ENCODE measurements at regions not wholly inside any gene's neighbourhood (a gene's known extent, or its start where the extent isn't known, plus 50 kb on each side); places are given as distances from the start of the nearest gene placed in this dataset.

DNA sequence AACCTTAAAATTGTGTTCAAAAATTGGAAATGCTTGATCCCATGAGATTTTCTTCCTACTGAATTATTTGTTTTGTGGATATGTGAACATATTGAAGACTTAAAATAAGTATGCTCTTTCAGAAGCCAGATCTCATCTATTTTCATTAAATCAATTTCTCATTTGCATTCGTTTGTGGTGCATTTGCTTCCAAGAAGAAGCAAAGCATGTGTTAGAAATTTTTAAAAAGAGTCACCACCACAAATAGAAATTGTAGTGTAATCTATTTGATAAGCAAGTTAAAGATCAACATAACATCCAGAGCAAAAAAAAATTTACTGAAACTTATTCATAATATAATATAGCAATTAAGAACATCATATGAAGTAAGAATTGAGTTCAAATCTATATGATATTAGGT lies 300.9 kb upstream of the SYT4 start:
- DNase-seq, result no peak

DNA sequence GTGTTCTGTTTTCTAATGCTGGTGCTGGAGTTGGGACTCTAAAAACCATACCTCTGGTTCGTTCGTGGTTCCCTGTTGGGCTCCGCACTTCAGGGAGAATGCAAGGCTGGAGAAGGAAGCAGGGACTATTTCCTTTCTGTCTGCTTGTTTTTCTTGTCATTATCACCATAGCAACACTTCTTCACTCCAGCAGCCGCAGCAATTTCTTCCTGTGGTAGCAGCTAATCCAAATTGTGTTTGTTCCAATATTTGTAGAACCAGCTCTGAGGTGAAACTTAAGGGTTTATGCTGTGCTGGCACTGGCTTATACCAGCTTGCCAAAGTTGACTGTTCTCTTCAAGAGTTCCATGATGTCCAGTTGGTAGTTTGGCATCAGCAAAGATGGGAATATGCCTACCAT lies 301.4 kb upstream of the SYT4 start:
- DNase-seq, result no peak

DNA sequence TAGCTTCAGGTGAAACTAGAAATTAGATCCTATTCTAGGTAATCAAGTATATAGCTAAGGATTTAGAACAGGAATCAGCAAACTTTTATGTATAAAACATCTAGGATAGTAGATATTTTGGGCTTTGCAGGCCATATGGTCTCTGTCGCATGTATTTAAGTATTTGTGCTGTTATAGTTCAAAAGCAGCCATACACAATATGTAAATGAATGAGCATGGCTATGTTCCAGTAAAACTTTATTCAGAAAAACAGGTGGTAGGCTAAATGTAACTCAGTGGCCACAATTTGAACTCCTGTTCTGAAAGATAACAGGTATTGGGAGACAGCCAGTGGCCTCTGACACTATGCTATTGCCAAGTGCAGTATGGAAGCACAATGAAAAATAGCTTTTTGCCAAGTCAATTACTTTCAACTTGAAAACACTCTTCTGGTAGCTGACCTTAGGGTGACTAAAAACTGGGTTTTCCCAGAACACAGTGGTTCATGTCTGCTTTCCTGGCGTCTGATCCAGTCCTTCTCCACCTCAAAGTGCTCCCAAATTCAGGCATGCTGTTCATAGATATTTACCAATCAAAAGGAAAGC lies 304.7 kb upstream of the SYT4 start:
- no peak for DNase-seq

DNA sequence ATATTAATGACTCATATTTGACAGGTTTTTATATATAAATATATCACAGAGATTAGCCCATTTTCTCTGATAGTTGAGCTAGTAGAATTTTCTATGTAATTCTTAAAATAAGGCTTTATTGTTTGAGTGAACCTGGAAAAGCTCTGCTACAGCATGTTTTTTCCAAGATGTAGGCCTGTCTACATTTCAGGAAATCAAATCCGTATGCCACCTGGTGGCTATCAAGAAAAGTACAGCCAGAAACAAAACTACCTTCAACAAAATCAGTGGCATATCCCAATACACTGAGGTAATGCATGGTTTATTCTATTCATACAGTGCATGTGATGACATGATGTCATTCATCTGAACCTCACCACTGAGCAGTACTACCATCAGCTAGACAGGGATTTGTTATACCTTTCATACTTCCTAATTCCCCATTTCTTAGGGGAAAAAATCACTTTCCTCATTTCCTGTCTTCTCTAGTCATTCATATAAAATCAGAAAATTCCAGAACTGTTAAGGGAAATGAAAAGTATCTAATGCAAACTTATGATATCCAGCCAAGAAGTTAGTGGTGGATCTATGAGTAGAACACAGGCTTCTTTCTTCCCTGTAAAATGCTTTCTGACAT lies 310.4 kb upstream of the SYT4 start:
- DNase-seq, result peak; percentile 45

- DNase-seq, result no peak
Measured at GRCh38 chr18:43588838-43589237, 311.5 kb upstream of the SYT4 start.

DNA sequence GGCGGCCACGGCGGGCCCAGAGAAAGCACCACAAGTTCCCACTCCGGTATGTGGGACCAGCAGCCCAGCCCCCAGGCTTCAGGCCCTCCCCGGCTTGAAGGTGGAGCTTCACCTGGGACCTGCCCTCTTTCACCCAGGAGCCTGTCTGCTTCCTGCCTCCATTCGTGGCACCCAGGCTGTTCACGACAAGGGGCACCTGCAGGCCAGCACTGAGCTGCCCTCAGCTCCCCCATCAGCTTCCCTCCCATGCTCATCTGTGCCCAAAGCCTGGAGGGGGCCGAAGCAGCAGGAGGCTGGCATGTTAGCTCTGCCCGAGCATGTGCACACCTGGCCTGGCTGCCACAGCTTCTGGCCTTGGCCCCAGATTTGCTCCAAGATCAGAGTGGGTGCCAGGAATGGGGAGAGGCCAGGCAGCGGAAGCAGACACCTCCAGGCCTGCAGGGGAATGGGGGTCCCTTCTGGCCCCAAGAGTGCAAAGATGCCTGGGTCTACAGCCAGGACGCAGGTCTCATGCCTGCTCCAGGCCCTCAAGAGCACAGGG lies 312.4 kb upstream of the SYT4 start:
- no peak for DNase-seq

DNA sequence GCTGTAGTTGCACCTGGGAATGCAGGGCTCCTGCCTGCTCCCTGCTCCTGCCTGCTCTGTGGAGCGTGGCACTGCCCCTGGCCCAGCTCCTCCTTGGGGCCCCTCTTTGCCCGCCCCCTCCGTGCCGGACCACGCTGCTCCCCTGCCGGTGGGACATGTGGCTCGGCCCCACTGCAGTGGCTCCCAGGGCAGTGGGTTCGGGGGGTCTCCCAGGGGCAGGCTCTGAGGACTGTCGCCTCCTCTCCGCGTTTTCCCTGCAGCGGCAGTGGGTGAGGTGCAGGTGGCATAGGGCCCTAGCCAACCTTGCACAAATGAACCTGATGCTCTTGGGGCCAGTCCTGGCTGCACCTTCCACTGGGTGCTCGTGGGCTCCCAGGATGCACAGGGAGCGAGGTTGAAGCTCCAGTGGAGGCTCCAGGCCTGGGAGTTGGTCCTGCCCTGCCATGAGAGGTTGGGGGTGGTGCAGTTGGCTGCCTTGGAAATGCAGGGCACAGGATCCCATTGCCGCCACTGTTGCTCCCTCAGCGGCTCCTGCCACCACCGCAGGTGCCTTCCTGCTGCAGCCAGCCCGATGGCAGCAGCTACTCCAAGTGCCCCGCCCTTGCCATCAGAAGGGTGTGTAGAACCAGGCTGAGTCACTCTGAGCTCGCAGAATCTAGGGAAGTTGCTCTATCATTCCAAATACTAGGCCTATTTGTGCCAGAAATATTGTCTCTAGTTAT lies 313.1 kb upstream of the SYT4 start:
- DNase-seq, result peak; percentile 13

DNA sequence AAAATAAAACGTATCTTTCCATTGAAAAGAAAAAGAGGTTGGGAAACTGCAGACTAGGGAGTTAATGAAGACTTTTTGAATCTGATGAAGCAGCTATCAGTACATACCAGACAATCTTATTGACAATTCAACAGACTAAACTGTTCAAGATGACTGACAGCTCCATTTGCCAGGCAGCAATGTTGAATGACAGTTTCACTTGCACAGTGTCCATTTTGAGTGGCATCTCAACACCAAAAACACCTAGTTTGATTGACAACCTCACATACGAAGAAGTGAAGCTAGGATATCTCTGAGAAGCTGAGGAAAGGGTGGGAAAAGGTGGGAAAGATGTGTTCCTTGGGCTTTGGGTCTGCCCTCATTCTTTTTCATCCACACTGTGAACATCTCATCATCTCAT lies 315.0 kb upstream of the SYT4 start:
- DNase-seq, result no peak

GRCh38 chr18:43596105-43596712 lies 318.9 kb upstream of the SYT4 start:
- peak; percentile 62 for DNase-seq

- no peak for DNase-seq
Measured at GRCh38 chr18:43601432-43601831, 324.1 kb upstream of the SYT4 start.

- no peak for DNase-seq
Measured at GRCh38 chr18:43605224-43605623, 327.9 kb upstream of the SYT4 start.

GRCh38 chr18:43606795-43607194 lies 329.5 kb upstream of the SYT4 start:
- peak; percentile 84 for DNase-seq

- peak; percentile 41 for DNase-seq
Measured at GRCh38 chr18:43620936-43621335, 343.6 kb upstream of the SYT4 start.

- DNase-seq, result no peak
Measured at GRCh38 chr18:43622024-43622423, 344.7 kb upstream of the SYT4 start.

GRCh38 chr18:43625582-43625981 lies 348.3 kb upstream of the SYT4 start:
- DNase-seq, result no peak

GRCh38 chr18:43627848-43628530 lies 350.7 kb upstream of the SYT4 start:
- no peak for DNase-seq

DNA sequence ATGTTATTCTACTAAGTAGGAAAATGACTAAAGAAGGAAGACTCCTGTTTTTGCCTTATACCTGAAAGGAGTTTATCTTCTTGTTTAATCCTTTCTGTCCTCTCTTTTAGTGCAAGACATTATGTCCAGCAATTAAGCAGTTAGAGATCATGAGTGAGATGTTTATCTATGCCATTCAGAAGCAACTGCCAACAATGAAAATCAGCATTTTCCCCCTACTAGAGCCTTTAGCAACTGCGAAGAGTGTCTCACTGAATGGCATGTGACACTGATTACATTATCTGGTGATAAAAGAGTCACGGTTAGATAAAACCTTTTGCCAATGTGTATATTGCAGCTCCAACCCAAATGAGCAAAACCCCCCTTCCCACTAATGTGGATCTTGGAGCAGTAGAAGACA lies 357.7 kb upstream of the SYT4 start:
- DNase-seq, result no peak

DNA sequence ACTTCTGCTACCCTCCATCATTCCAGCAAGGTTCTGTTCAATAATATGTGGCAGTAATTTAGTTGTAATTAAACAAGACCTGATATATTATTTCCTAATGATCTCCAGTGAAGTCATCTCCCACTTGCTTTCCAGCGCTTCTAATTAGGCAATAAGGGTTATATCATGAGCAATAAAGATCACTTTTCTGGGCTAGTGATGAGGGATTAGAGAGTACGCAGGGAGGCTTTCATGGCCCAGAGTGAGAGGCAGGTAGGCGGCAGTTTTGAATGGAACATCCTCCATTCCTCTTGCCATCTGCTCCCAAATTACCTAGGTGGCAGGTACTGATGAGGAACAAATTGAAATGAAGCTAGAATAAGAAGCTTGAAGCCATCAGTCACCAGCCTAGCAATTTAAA lies 358.1 kb upstream of the SYT4 start:
- no peak for DNase-seq

DNA sequence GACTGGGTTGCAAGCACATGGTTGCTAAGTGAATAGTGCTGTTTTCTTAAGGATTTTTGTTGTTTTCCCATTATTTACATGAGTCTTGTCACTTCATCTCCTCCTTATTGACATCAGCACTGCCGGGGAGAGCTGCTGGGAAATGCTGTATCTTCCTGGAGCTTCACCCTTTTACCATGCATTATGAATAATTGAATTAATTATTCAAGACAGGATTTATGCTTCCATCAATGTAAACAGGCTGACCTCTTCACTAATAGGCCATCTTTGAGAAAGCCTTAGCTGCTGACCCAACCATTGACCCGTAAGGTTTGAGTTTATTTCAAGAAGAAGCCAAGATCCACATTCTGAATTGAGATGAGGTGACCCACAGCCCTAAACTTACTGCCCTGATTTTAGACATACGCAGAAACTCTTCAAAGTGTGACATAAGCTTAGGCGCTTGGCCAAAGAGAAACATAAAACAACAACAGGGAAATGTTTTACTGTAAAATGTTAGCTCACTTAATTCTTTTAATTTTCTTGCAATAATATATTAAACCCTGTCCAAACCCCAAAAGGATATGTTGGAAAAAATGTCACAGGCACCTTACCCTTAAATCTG lies 365.5 kb upstream of the SYT4 start:
- no peak for DNase-seq

DNA sequence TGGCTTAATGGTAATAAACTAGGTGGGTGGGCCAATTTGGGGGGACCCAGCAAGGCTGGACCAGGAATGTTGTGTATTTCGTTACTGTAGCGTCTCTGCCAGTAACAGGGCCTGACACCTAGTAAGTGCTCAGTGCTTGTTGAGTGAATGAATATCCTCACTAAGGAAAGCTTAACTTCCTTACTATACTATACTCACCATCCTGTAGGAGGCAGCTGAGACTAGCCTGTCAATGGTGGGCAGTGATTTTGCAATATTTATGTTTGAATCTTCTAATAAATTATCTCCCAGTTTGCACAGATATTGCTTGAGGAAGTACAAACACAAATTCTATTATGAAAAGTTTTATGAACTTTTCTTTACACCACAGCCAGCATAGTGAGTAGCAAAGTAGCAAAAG lies 370.7 kb upstream of the SYT4 start:
- DNase-seq, result no peak

DNA sequence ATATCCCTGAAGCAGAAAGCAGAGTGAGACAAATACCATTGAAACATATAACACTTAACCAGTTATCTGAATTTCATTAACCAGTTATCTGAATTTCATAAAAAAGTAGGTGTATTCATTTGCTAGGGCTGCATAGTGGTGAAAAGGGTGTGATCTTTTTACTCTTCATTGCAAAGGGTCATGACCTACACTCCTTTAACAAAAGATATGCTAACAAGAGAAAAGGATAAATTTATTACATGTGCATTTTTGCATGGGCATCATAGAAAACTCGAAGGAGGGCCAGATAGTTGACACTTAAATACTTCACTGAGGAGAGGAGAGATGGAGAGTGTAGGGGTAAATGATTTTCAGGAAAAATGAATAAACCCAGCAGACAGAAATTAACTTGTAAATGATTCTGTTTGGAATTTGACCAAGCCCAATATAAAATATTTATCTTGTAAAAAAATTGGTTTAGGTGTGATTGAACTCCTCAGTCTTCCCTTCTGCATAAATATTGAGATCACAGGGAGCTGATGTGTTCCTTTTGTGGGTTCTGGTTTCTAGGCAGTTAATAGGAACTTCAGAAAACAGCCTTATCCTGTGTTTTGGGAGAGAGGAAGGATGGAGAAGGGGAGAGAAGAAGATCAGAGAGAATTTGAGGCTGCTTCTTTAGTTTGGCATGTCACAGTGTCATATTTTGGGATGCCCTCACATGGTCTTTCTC lies 372.5 kb upstream of the SYT4 start:
- DNase-seq, result no peak

DNA sequence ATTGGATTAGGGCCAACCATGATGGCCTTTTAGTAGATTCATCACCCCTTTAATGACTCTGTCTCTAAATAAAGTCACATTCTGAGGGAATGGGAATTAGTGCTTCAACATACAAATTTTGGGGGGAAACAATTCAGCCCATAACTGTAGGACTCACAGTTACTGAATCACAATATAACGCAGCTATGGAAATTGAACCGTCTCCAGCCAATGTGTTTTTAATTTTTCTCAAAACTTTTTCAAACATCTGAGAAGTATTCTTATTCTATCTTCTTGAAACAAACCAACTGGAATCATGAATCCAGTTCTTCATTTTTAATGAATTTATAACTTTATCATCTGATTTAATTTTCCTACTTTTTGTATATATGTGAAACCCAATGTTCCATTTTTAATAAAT lies 373.1 kb upstream of the SYT4 start:
- DNase-seq, result no peak
